HG03342 (cell line): ENCODE measurements at regions not wholly inside any gene's neighbourhood (a gene's known extent, or its start where the extent isn't known, plus 50 kb on each side); places are given as distances from the start of the nearest gene placed in this dataset.

Experiments used
- ATAC-seq: cut with Tn5 transposase; IDR thresholded peaks from one replicate; pipeline ENCODE4 v1.9.1; 2021; ENCODE audit warnings: mild to moderate bottlenecking, moderate library complexity; ENCODE audit not compliant: unreplicated experiment

GRCh38 chr6:14451594-14452374, 334.2 kb downstream of the CD83 start:
- ATAC-seq, result no peak

GRCh38 chr6:14452567-14453527, 335.3 kb downstream of the CD83 start:
- peak; percentile 43 for ATAC-seq

- ATAC-seq, result no peak
These were observed 336.3 kb downstream of the CD83 start for GRCh38 chr6:14453712-14454472.

GRCh38 chr6:14454473-14454775, 336.9 kb downstream of the CD83 start:
- ATAC-seq, result no peak

GRCh38 chr6:14455427-14455826, 337.9 kb downstream of the CD83 start:
- no peak for ATAC-seq

GRCh38 chr6:14455876-14456648, 338.5 kb downstream of the CD83 start:
- ATAC-seq, result no peak

GRCh38 chr6:14456941-14457340, 339.4 kb downstream of the CD83 start:
- ATAC-seq, result no peak

- no peak for ATAC-seq
These were observed 341.2 kb downstream of the CD83 start for GRCh38 chr6:14458669-14459266.

GRCh38 chr6:14459315-14459714, 341.7 kb downstream of the CD83 start:
- ATAC-seq, result no peak

- no peak for ATAC-seq
These were observed 343.0 kb downstream of the CD83 start for GRCh38 chr6:14460556-14460955.

GRCh38 chr6:14462135-14462534, 344.6 kb downstream of the CD83 start:
- no peak for ATAC-seq

- no peak for ATAC-seq
These were observed 345.0 kb downstream of the CD83 start for GRCh38 chr6:14462566-14462965.

GRCh38 chr6:14463110-14463509, 345.5 kb downstream of the CD83 start:
- no peak for ATAC-seq

- no peak for ATAC-seq
These were observed 346.5 kb downstream of the CD83 start for GRCh38 chr6:14464055-14464454.

GRCh38 chr6:14464716-14465115, 347.1 kb downstream of the CD83 start:
- ATAC-seq, result no peak

- ATAC-seq, result no peak
These were observed 348.7 kb downstream of the CD83 start for GRCh38 chr6:14466278-14466677.

GRCh38 chr6:14467591-14467990, 350.0 kb downstream of the CD83 start:
- no peak for ATAC-seq

- no peak for ATAC-seq
These were observed 351.2 kb downstream of the CD83 start for GRCh38 chr6:14468647-14469321.

GRCh38 chr6:14470101-14470500, 352.5 kb downstream of the CD83 start:
- no peak for ATAC-seq

GRCh38 chr6:14470671-14471070, 353.1 kb downstream of the CD83 start:
- no peak for ATAC-seq
